Fibroblast of the aortic adventitia (primary cell): ENCODE measurements at regions not wholly inside any gene's neighbourhood (a gene's known extent, or its start where the extent isn't known, plus 50 kb on each side); places are given as distances from the start of the nearest gene placed in this dataset.
A peak's percentile ranks its signal among the peaks of the same experiment; 100 is the strongest.
"Not testable (repeated sequence)": the region's sequence is repeated elsewhere in the genome, so short reads cannot be mapped to it uniquely, and the experiment has no call there.

Experiments used
- DNase-seq: peaks from one replicate; pipeline ENCODE4 v3.0.0-alpha.2; 2010; ENCODE audit warnings: low read depth
- H3K4me3 ChIP-seq: 2 replicates; pipeline ENCODE4 v1.5.1; 2011; ENCODE audit warnings: low read depth, mild to moderate bottlenecking, control low read depth, low read length, moderate library complexity
- CTCF ChIP-seq: IDR thresholded peaks from 2 replicates; pipeline ENCODE4 v1.5.1; 2011; ENCODE audit warnings: mild to moderate bottlenecking, low read length, control low read depth, inconsistent platforms; ENCODE audit not compliant: insufficient read depth

GRCh38 chr2:238776003-238776760 is 71.7 kb upstream of the TWIST2 start:
- no peak for TF ChIP-seq CTCF
- no peak overlapping the region for H3K4me3 ChIP-seq
- DNase-seq = no peak

- DNase-seq, H3K4me3 ChIP-seq: not testable (repeated sequence)
Observed at GRCh38 chr2:238776761-238777046, 71.2 kb upstream of the TWIST2 start.

- no peak for TF ChIP-seq CTCF
- H3K4me3 ChIP-seq = no peak overlapping the region
- no peak for DNase-seq
Observed at GRCh38 chr2:238777369-238778067, 70.4 kb upstream of the TWIST2 start.

GRCh38 chr2:238784671-238785527 is 63.0 kb upstream of the TWIST2 start:
- peak; percentile 90 for DNase-seq

GRCh38 chr2:238785528-238785860 is 62.4 kb upstream of the TWIST2 start:
- H3K4me3 ChIP-seq = no peak overlapping the region
- no peak for TF ChIP-seq CTCF
- no peak for DNase-seq

More at GRCh38 chr2:238784671-238785527, 63.0 kb upstream of the TWIST2 start:
- TF ChIP-seq CTCF = peak; percentile 81
- H3K4me3 ChIP-seq = no peak overlapping the region

GRCh38 chr2:238786379-238786778 is 61.5 kb upstream of the TWIST2 start:
- DNase-seq = no peak
- TF ChIP-seq CTCF = no peak
- no peak overlapping the region for H3K4me3 ChIP-seq

- H3K4me3 ChIP-seq = no peak overlapping the region
- DNase-seq = no peak
- TF ChIP-seq CTCF = no peak
Observed at GRCh38 chr2:238786792-238787490, 60.9 kb upstream of the TWIST2 start.
